OCI-LY7 (cell line): ENCODE measurements at regions not wholly inside any gene's neighbourhood (a gene's known extent, or its start where the extent isn't known, plus 50 kb on each side); places are given as distances from the start of the nearest gene placed in this dataset.

Experiments
- BruUV-seq: library from RNA; stranded (reverse); fragments of 400-500 nt; replicated peaks from 2 replicates; lab custom pipeline; 2021; lab: Mats Ljungman, UMichigan
- CTCF ChIA-PET: fragments of 300-600 bp; sonication (Branson Sonifier 250); formaldehyde crosslinking; loops from one replicate; lab custom pipeline; 2022; ENCODE audit warnings: antibody characterized with exemption; ENCODE audit not compliant: unreplicated experiment; lab: Charles Lee
- POLR2A ChIA-PET: fragments of 300-600 bp; sonication (Branson Sonifier 250); formaldehyde crosslinking; loops from one replicate; lab custom pipeline; 2022; ENCODE audit warnings: antibody characterized with exemption; lab: Charles Lee
- DNase-seq: peaks from one replicate; pipeline ENCODE4 v3.0.0-alpha.2; 2015; ENCODE audit warnings: low spot score
- H2AFZ ChIP-seq: fragments of 200-600 bp; sonication (generic), shearing (Covaris generic); 2 replicates; pipeline ENCODE4 v1.6.1; 2014; ENCODE audit warnings: mild to moderate bottlenecking, antibody characterized with exemption, low read length, moderate library complexity
- H3K27ac ChIP-seq: fragments of 200-600 bp; sonication (generic); 2 replicates; pipeline ENCODE4 v1.5.1; 2014; ENCODE audit warnings: mixed run types, low read depth, mild to moderate bottlenecking, moderate library complexity, low read length, inconsistent platforms; ENCODE audit not compliant: poor library complexity, severe bottlenecking
- H3K36me3 ChIP-seq: fragments of 200-600 bp; sonication (generic); 2 replicates; pipeline ENCODE4 v1.6.1; 2014; ENCODE audit warnings: mild to moderate bottlenecking, antibody characterized with exemption, low read length, moderate library complexity, mixed read lengths; ENCODE audit not compliant: insufficient read depth
- H3K4me1 ChIP-seq: fragments of 200-600 bp; sonication (generic); 2 replicates; pipeline ENCODE4 v1.5.1; 2014; ENCODE audit warnings: mild to moderate bottlenecking, low read length; ENCODE audit not compliant: insufficient read depth, poor library complexity, severe bottlenecking
- H3K4me2 ChIP-seq: fragments of 200-600 bp; sonication (generic); 2 replicates; pipeline ENCODE4 v1.6.1; 2014; ENCODE audit warnings: mild to moderate bottlenecking, low read length
- H3K4me3 ChIP-seq: fragments of 200-600 bp; sonication (generic); 2 replicates; pipeline ENCODE4 v1.5.1; 2014; ENCODE audit warnings: mild to moderate bottlenecking, low read depth, low read length; ENCODE audit not compliant: poor library complexity, severe bottlenecking
- H3K79me2 ChIP-seq: fragments of 200-600 bp; sonication (generic); 2 replicates; pipeline ENCODE4 v1.6.1; 2016; ENCODE audit warnings: low read depth, mild to moderate bottlenecking, low read length, moderate library complexity, mixed read lengths; ENCODE audit not compliant: insufficient read depth
- H3K9me2 ChIP-seq: fragments of 200-600 bp; sonication (generic); 2 replicates; pipeline ENCODE4 v1.6.1; 2016; ENCODE audit warnings: mild to moderate bottlenecking, low read length, mixed read lengths; ENCODE audit not compliant: insufficient read depth
- H3K9me3 ChIP-seq: fragments of 200-600 bp; sonication (generic); 2 replicates; pipeline ENCODE4 v1.6.1; 2014; ENCODE audit warnings: mild to moderate bottlenecking, mixed run types, low read length, mixed read lengths
- H4K20me1 ChIP-seq: fragments of 200-600 bp; sonication (generic); 2 replicates; pipeline ENCODE4 v1.6.1; 2014; ENCODE audit warnings: mild to moderate bottlenecking, antibody characterized with exemption, low read length, moderate library complexity, mixed read lengths; ENCODE audit not compliant: insufficient read depth
- EZH2phosphoT487 ChIP-seq: fragments of 200-600 bp; sonication (generic); IDR thresholded peaks from 2 replicates; pipeline ENCODE4 v1.6.1; 2018; ENCODE audit warnings: low read depth, borderline replicate concordance, mild to moderate bottlenecking, mixed run types, antibody characterized with exemption, low read length, moderate library complexity, mixed read lengths
- intact Hi-C: fragments of 100-400 bp; cut with micrococcal nuclease; formaldehyde crosslinking; loops from one replicate; pipeline ENCODE4 v1.10.0; 2022; ENCODE audit not compliant: unreplicated experiment
- TF ChIP-seq, protein P1 (sequence below): fragments of 200-600 bp; sonication (generic); conservative IDR thresholded peaks from 2 replicates; pipeline ENCODE4 v1.5.1; 2014; ENCODE audit warnings: mild to moderate bottlenecking, antibody characterized with exemption, low read length, moderate library complexity, mixed read lengths

DNA sequence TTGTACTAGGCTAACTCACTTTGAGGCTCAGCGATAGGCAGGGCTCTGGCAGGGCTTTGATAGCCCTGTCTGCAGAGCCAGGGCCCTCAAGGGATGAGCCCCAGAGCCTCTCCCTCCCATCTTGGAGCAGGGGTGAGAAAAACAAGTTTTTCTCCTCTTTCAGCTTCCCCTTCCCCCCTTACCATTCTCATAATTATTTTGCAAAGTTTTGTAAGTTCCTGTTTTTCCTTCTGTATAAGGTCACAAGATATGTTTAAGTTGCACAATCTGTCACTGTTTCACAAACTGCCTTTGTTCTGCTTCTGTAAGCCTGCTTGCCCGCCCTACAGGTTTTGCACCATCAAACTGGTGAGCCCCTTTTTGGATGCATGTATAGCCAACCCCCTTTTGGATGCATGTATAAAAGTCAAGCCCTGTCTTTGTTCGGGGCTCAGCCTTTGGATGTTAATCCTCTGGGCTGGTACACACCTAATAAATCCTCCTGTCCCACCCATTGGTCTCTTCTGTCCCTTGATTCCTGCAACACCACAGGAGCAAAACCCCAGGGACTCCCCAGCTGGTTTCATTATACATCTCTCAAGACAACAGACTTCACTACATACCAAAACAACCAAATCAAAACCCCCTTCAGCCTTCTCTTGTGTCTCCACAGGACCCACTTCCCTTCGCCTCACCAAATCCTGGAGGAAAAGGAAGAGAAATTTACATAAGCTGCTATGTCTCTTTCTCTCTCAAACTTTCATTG lies 52.5 kb upstream of the RESF1 start:
- intact Hi-C loops = no loop called here
- no peak overlapping the region for H3K4me2 ChIP-seq
- DNase-seq = peak; percentile 58
- no peaks in the 10 kb centered on the region for H3K79me2 ChIP-seq
- H4K20me1 ChIP-seq = no peaks in the 10 kb centered on the region
- peaks cover 5% of the 10 kb centered on the region; the same call in 1 of the 2 replicates for H3K36me3 ChIP-seq
- ChIA-PET POLR2A (interaction anchor here (0.6 to 1.3 kb wide), 4 partner anchors 8 to 133 kb away, joined by 3 to 8 read pairs (median 4); no protein-coding TSS in a partner anchor), CTCF (no interaction called here)
- H3K27ac ChIP-seq = no peak overlapping the region
- no peak overlapping the region; the same call in 1 of the 2 replicates for H2AFZ ChIP-seq
- peaks cover 48% of the 10 kb centered on the region for H3K9me3 ChIP-seq
- no peak for TF ChIP-seq EZH2phosphoT487
- TF ChIP-seq, protein P1, sequence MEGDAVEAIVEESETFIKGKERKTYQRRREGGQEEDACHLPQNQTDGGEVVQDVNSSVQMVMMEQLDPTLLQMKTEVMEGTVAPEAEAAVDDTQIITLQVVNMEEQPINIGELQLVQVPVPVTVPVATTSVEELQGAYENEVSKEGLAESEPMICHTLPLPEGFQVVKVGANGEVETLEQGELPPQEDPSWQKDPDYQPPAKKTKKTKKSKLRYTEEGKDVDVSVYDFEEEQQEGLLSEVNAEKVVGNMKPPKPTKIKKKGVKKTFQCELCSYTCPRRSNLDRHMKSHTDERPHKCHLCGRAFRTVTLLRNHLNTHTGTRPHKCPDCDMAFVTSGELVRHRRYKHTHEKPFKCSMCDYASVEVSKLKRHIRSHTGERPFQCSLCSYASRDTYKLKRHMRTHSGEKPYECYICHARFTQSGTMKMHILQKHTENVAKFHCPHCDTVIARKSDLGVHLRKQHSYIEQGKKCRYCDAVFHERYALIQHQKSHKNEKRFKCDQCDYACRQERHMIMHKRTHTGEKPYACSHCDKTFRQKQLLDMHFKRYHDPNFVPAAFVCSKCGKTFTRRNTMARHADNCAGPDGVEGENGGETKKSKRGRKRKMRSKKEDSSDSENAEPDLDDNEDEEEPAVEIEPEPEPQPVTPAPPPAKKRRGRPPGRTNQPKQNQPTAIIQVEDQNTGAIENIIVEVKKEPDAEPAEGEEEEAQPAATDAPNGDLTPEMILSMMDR = no peak
- no peaks in the 10 kb centered on the region for H3K9me2 ChIP-seq
- no peaks in the 10 kb centered on the region for H3K4me1 ChIP-seq
- no TSS peak for BruUV-seq
- no peak overlapping the region for H3K4me3 ChIP-seq

DNA sequence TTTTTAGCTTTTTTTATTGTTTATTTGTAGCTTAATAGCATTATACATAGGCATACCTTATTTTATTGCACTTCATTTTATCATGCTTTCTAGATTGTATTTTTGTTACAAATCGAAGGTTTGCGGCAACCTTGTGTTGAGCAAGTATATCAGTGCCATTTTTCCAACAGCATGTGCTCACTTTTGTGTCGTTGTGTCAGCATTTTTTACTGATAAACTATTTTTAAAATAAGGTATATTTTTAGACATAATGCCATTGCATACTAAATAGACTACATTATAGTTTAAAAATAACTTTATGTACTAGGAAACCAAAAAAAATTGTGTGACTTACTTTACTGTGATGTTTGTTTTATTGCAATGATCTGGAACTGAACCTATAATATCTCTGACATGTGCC lies 56.2 kb upstream of the RESF1 start:
- Histone ChIP-seq H2AFZ (no peak overlapping the region), H3K9me2 (no peaks in the 10 kb centered on the region), H3K4me3 (no peak overlapping the region), H4K20me1 (no peaks in the 10 kb centered on the region), H3K4me1 (peaks cover 7% of the 10 kb centered on the region), H3K79me2 (no peaks in the 10 kb centered on the region), H3K36me3 (peaks cover 20% of the 10 kb centered on the region), H3K9me3 (peaks cover 58% of the 10 kb centered on the region), H3K27ac (no peak overlapping the region), H3K4me2 (no peak overlapping the region)
- TF ChIP-seq, protein P1 = no peak
- no peak for TF ChIP-seq EZH2phosphoT487
- BruUV-seq = no TSS peak
- POLR2A ChIA-PET = no interaction called here
- no peak for DNase-seq
- intact Hi-C loops = no loop called here
- CTCF ChIA-PET = no interaction called here

DNA sequence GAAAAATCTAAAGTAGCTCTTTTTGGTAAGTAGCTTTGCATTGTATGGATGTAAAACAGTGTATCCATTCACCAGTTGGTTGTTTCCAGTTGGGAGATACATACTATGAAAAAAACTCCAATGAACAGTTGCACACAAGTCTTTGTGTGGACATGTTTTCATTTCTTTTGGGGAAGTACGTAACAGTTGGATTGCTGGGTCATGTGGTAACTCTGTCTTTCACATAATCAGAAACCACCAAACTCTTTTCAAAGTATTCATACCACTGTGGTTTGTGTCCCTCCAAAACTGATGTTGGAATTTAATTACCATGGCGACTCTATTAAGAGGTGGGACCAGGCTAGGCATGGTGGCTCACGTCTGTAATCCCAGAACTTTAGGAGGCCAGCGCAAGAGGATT lies 58.9 kb upstream of the RESF1 start:
- no TSS peak for BruUV-seq

More for the DNA sequence above, 58.9 kb upstream of the RESF1 start:
- Histone ChIP-seq H2AFZ (no peak overlapping the region), H3K9me2 (no peaks in the 10 kb centered on the region), H3K27ac (no peak overlapping the region), H3K9me3 (peaks cover 58% of the 10 kb centered on the region), H4K20me1 (no peaks in the 10 kb centered on the region), H3K36me3 (peaks cover 30% of the 10 kb centered on the region), H3K4me3 (no peak overlapping the region), H3K4me1 (peaks cover 33% of the 10 kb centered on the region), H3K79me2 (no peaks in the 10 kb centered on the region), H3K4me2 (no peak overlapping the region)
- intact Hi-C loops = no loop called here
- no peak for DNase-seq
- TF ChIP-seq EZH2phosphoT487 = no peak
- TF ChIP-seq, protein P1 = no peak
- ChIA-PET CTCF (no interaction called here), POLR2A (interaction anchor here (0.7 to 1.0 kb wide), 5 partner anchors 12 to 60 kb away, joined by 3 to 4 read pairs (median 3); no protein-coding TSS in a partner anchor)
